Stimulated activated CD8-positive, alpha-beta memory T cell treated with anti-CD3 and anti-CD28 coated beads, Interleukin-2, amount 100 ng/mL, for 1 hour (primary cell): ENCODE measurements at regions not wholly inside any gene's neighbourhood (a gene's known extent, or its start where the extent isn't known, plus 50 kb on each side); places are given as distances from the start of the nearest gene placed in this dataset.

Experiments used
- DNase-seq, 2 donors: peaks; one replicate each; pipeline ENCODE4 v3.0.0-alpha.2; 2020; ENCODE audit warnings: low read depth in 2 of 2

GRCh38 chr7:15856311-15856710 is 169.8 kb upstream of the MEOX2 start:
- no peak for DNase-seq

- DNase-seq, result no peak
Observed at GRCh38 chr7:15855525-15856109, 169.1 kb upstream of the MEOX2 start.

GRCh38 chr7:15854841-15855524 is 168.5 kb upstream of the MEOX2 start:
- DNase-seq, result no peak

- DNase-seq, result no peak
Observed at GRCh38 chr7:15853832-15854470, 167.5 kb upstream of the MEOX2 start.

- no peak for DNase-seq
Observed at GRCh38 chr7:15851201-15851600, 164.7 kb upstream of the MEOX2 start.

- DNase-seq, result no peak
Observed at GRCh38 chr7:15848901-15849300, 162.4 kb upstream of the MEOX2 start.

GRCh38 chr7:15848362-15848761 is 161.9 kb upstream of the MEOX2 start:
- no peak for DNase-seq

- no peak for DNase-seq
Observed at GRCh38 chr7:15845868-15846267, 159.4 kb upstream of the MEOX2 start.

GRCh38 chr7:15845461-15845860 is 159.0 kb upstream of the MEOX2 start:
- no peak for DNase-seq

- DNase-seq, result no peak
Observed at GRCh38 chr7:15839416-15840100, 153.1 kb upstream of the MEOX2 start.

- no peak for DNase-seq
Observed at GRCh38 chr7:15838265-15838664, 151.8 kb upstream of the MEOX2 start.

- DNase-seq, result no peak
Observed at GRCh38 chr7:15837306-15837950, 150.9 kb upstream of the MEOX2 start.

- DNase-seq, result no peak
Observed at GRCh38 chr7:15836651-15837050, 150.2 kb upstream of the MEOX2 start.

- DNase-seq, result no peak
Observed at GRCh38 chr7:15836041-15836440, 149.6 kb upstream of the MEOX2 start.

- DNase-seq, result no peak
Observed at GRCh38 chr7:15834446-15834845, 148.0 kb upstream of the MEOX2 start.

- no peak for DNase-seq
Observed at GRCh38 chr7:15832996-15833395, 146.5 kb upstream of the MEOX2 start.

- no peak for DNase-seq
Observed at GRCh38 chr7:15831606-15832005, 145.1 kb upstream of the MEOX2 start.

GRCh38 chr7:15829691-15830090 is 143.2 kb upstream of the MEOX2 start:
- DNase-seq, result no peak

GRCh38 chr7:15828881-15829280 is 142.4 kb upstream of the MEOX2 start:
- no peak for DNase-seq

GRCh38 chr7:15821484-15822427 is 135.3 kb upstream of the MEOX2 start:
- DNase-seq, result no peak

- DNase-seq, result no peak
Observed at GRCh38 chr7:15820319-15820718, 133.8 kb upstream of the MEOX2 start.
